Ishikawa (cell line): ENCODE measurements at regions not wholly inside any gene's neighbourhood (a gene's known extent, or its start where the extent isn't known, plus 50 kb on each side); places are given as distances from the start of the nearest gene placed in this dataset.

Source experiments
- CEBPB ChIP-seq: IDR thresholded peaks from 2 replicates; pipeline ENCODE4 v1.6.1; 2012
- EP300 ChIP-seq: IDR thresholded peaks from 2 replicates; pipeline ENCODE4 v1.6.1; 2012; ENCODE audit warnings: borderline replicate concordance
- REST ChIP-seq: IDR thresholded peaks from 2 replicates; pipeline ENCODE4 v1.6.1; 2012; ENCODE audit warnings: low read depth, mild to moderate bottlenecking
- TAF1 ChIP-seq: IDR thresholded peaks from 2 replicates; pipeline ENCODE4 v1.6.1; 2012; ENCODE audit warnings: low read depth, mild to moderate bottlenecking
- USF1 ChIP-seq: IDR thresholded peaks from 2 replicates; pipeline ENCODE4 v1.6.1; 2012
- ZBTB7A ChIP-seq: IDR thresholded peaks from 2 replicates; pipeline ENCODE4 v1.6.1; 2012; ENCODE audit warnings: low read depth

- TF ChIP-seq EP300 (no peak), CEBPB (no peak), REST (no peak), ZBTB7A (no peak), TAF1 (no peak), USF1 (no peak)
Measured at GRCh38 chr10:89954787-89955566, 253.6 kb downstream of the KIF20B start.
